Keratinocyte (primary cell): ENCODE measurements at regions not wholly inside any gene's neighbourhood (a gene's known extent, or its start where the extent isn't known, plus 50 kb on each side); places are given as distances from the start of the nearest gene placed in this dataset.
"Not testable (repeated sequence)": the region's sequence is repeated elsewhere in the genome, so short reads cannot be mapped to it uniquely, and the experiment has no call there.

Experiments used
- DNase-seq: peaks from one replicate; pipeline ENCODE4 v3.0.0-alpha.2; 2011; ENCODE audit warnings: low read depth, missing footprints, low spot score
- FAIRE-seq: peaks from 2 replicates; lab custom pipeline; 2011; peaks lifted over from hg19 to GRCh38; lab: Jason Lieb, UNC
- H2AFZ ChIP-seq: 2 replicates; pipeline ENCODE4 v1.6.0; 2012; ENCODE audit warnings: low read length, control low read depth, inconsistent platforms; ENCODE audit not compliant: control insufficient read depth
- H3K27ac ChIP-seq: 2 replicates; pipeline ENCODE4 v1.5.1; 2011; ENCODE audit warnings: low read length; ENCODE audit not compliant: control insufficient read depth, insufficient read depth
- H3K27me3 ChIP-seq: 3 replicates; pipeline ENCODE4 v1.6.0; 2011; ENCODE audit warnings: low read length; ENCODE audit not compliant: control insufficient read depth, insufficient read depth; ENCODE audit errors: extremely low read depth
- H3K36me3 ChIP-seq, 2 experiments: 2 replicates in 1 of 2; 3 replicates in 1 of 2; pipeline ENCODE4 v1.5.1; 2011; ENCODE audit warnings: low read length in 2 of 2, mild to moderate bottlenecking in 1 of 2; ENCODE audit not compliant: control insufficient read depth in 2 of 2, insufficient read depth in 2 of 2; ENCODE audit errors: extremely low read depth in 1 of 2
- H3K4me1 ChIP-seq: 3 replicates; pipeline ENCODE4 v1.5.1; 2011; ENCODE audit warnings: low read length; ENCODE audit not compliant: control insufficient read depth, insufficient read depth; ENCODE audit errors: extremely low read depth
- H3K4me2 ChIP-seq: 3 replicates; pipeline ENCODE4 v1.6.0; 2011; ENCODE audit warnings: low read depth, low read length; ENCODE audit not compliant: control insufficient read depth, insufficient read depth; ENCODE audit errors: extremely low read depth
- H3K4me3 ChIP-seq, 3 experiments: fragments of 200-600 bp in 1 of 3; sonication (generic) in 1 of 3; 2 replicates in 2 of 3; 3 replicates in 1 of 3; pipeline ENCODE4 v1.5.1; 2011 to 2016; ENCODE audit warnings: low read length in 3 of 3, mild to moderate bottlenecking in 3 of 3, control low read depth in 2 of 3, inconsistent platforms in 1 of 3, low read depth in 1 of 3, mixed read lengths in 1 of 3, mixed run types in 1 of 3, moderate library complexity in 1 of 3; ENCODE audit not compliant: control insufficient read depth in 2 of 3, insufficient read depth in 2 of 3; ENCODE audit errors: extremely low read depth in 1 of 3
- H3K79me2 ChIP-seq: 2 replicates; pipeline ENCODE4 v1.6.0; 2012; ENCODE audit warnings: low read length; ENCODE audit not compliant: control insufficient read depth, insufficient read depth
- H3K9ac ChIP-seq: 3 replicates; pipeline ENCODE4 v1.6.0; 2011; ENCODE audit warnings: low read length; ENCODE audit not compliant: control insufficient read depth, insufficient read depth; ENCODE audit errors: extremely low read depth
- H3K9me1 ChIP-seq: 3 replicates; pipeline ENCODE4 v1.6.0; 2011; ENCODE audit warnings: low read length; ENCODE audit not compliant: control insufficient read depth, insufficient read depth; ENCODE audit errors: extremely low read depth
- H3K9me3 ChIP-seq: 2 replicates; pipeline ENCODE4 v1.5.1; 2012; ENCODE audit warnings: low read depth, low read length; ENCODE audit not compliant: control insufficient read depth
- H4K20me1 ChIP-seq: 3 replicates; pipeline ENCODE4 v1.6.0; 2011; ENCODE audit warnings: low read length; ENCODE audit not compliant: control insufficient read depth, insufficient read depth; ENCODE audit errors: extremely low read depth
- EZH2 ChIP-seq: IDR thresholded peaks from one replicate; pipeline ENCODE4 v1.6.1; 2012; ENCODE audit warnings: inconsistent platforms, mild to moderate bottlenecking, low read length, moderate library complexity
- dilution Hi-C: fragments of 300-500 bp; cut with MboI; formaldehyde crosslinking; loops from one replicate; pipeline ENCODE4 v1.7.0; 2020; ENCODE audit warnings: low sequenced_read_pairs; ENCODE audit not compliant: extremely low pct_ligation_motif_present
- TF ChIP-seq, protein P1 (sequence below), 3 experiments: IDR thresholded peaks in 1 of 3; conservative IDR thresholded peaks in 1 of 3; optimal IDR thresholded peaks in 1 of 3; 2 replicates in 2 of 3; 3 replicates in 1 of 3; pipeline versions ENCODE3 to v1.5.1; 2011; ENCODE audit warnings: low read length in 3 of 3, mild to moderate bottlenecking in 3 of 3, moderate library complexity in 2 of 3, control low read depth in 1 of 3, inconsistent platforms in 1 of 3; ENCODE audit not compliant: insufficient read depth in 2 of 3; ENCODE audit errors: extremely low read depth in 1 of 3

DNA sequence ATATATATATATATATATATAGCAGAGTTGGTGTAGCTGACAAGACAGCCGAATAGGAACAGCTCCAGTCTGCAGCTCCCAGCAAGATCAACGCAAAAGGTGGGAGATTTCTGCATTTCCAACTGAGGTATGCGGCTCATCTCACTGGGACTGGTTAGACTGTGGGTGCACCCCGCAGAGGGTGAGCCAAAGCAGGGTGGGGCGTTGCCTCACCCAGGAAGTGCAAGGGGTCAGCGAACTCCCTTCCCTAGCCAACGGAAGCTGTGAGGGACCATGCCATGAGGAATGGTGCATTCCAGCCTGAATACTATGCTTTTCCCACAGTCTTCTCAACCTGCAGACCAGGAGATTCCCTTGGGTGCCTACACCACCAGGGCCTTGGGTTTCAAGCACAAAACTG lies 81.7 kb upstream of the ST3GAL6 start:
- dilution Hi-C loops = no loop called here
- Histone ChIP-seq H3K27ac (no peak overlapping the region), H3K27me3 (no peaks in the 10 kb centered on the region), H3K9me1 (no peaks in the 10 kb centered on the region), H3K9me3 (no peaks in the 10 kb centered on the region), H3K79me2 (no peaks in the 10 kb centered on the region), H4K20me1 (no peaks in the 10 kb centered on the region), H3K4me3 (no peak overlapping the region), H3K36me3 (no peaks in the 10 kb centered on the region), H3K4me1 (peaks cover 4% of the 10 kb centered on the region), H3K9ac (no peak overlapping the region), H3K4me2 (no peak overlapping the region), H2AFZ (no peak overlapping the region)
- TF ChIP-seq, protein P1, sequence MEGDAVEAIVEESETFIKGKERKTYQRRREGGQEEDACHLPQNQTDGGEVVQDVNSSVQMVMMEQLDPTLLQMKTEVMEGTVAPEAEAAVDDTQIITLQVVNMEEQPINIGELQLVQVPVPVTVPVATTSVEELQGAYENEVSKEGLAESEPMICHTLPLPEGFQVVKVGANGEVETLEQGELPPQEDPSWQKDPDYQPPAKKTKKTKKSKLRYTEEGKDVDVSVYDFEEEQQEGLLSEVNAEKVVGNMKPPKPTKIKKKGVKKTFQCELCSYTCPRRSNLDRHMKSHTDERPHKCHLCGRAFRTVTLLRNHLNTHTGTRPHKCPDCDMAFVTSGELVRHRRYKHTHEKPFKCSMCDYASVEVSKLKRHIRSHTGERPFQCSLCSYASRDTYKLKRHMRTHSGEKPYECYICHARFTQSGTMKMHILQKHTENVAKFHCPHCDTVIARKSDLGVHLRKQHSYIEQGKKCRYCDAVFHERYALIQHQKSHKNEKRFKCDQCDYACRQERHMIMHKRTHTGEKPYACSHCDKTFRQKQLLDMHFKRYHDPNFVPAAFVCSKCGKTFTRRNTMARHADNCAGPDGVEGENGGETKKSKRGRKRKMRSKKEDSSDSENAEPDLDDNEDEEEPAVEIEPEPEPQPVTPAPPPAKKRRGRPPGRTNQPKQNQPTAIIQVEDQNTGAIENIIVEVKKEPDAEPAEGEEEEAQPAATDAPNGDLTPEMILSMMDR (optimal IDR thresholded peaks at IDR 0.05 in 1 of 3, IDR thresholded peaks at IDR 0.05 in 1 of 3, conservative IDR thresholded peaks at IDR 0.05 in 1 of 3; ENCODE audit: extremely low read depth in 1 of 3, insufficient read depth in 2 of 3, low read length in 3 of 3) = no peak
- no peak for TF ChIP-seq EZH2
- FAIRE-seq = no peak
- DNase-seq = no peak

DNA sequence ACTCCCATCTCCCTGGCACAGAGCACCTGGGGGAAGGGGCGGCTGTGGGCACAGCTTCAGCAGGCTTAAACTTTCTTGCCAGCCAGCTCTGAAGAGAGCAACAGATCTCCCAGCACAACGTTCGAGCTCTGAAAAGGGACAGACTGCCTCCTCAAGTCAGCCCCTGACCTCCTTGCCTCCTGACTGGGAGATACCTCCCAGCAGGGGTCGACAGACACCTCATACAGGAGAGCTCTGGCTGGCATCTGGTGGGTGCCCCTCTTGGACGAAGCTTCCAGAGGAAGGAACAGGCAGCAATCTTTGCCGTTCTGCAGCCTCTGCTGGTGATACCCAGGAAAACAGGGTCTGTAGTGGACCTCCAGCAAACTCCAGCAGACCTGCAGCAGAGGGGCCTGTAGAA lies 80.7 kb upstream of the ST3GAL6 start:
- H3K9ac ChIP-seq, H3K9me3 ChIP-seq, dilution Hi-C loops, H2AFZ ChIP-seq, FAIRE-seq, H3K4me3 ChIP-seq, H3K27ac ChIP-seq, DNase-seq, H4K20me1 ChIP-seq, H3K4me2 ChIP-seq, H3K27me3 ChIP-seq, H3K79me2 ChIP-seq, H3K9me1 ChIP-seq, H3K4me1 ChIP-seq, H3K36me3 ChIP-seq: not testable (repeated sequence)

DNA sequence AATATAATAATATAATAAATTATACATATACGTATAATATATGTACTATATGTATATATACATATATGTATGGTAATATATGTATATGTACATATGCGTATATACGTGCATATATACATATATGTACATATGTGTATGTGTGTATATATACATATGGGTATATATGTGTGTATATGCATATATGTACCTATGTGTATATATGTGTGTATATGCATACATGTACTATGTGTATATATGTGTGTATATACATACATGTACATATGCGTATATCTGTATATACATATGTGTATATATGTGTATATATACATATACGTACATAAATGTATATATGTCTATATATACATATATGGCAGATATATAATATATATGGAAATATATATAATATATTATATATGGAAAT lies 74.8 kb upstream of the ST3GAL6 start:
- Histone ChIP-seq H3K79me2 (no peaks in the 10 kb centered on the region), H3K4me2 (no peak overlapping the region)
- no peak for FAIRE-seq

More for the DNA sequence above, 74.8 kb upstream of the ST3GAL6 start:
- Histone ChIP-seq H3K9me3 (no peaks in the 10 kb centered on the region), H3K9ac (no peak overlapping the region), H3K9me1 (no peaks in the 10 kb centered on the region), H2AFZ (no peak overlapping the region), H3K4me3 (no peak overlapping the region), H3K36me3 (no peaks in the 10 kb centered on the region), H4K20me1 (no peaks in the 10 kb centered on the region), H3K27ac (no peak overlapping the region), H3K27me3 (no peaks in the 10 kb centered on the region), H3K4me1 (no peaks in the 10 kb centered on the region)
- dilution Hi-C loops = no loop called here
- TF ChIP-seq, protein P1 (optimal IDR thresholded peaks at IDR 0.05 in 1 of 3, IDR thresholded peaks at IDR 0.05 in 1 of 3, conservative IDR thresholded peaks at IDR 0.05 in 1 of 3; ENCODE audit: extremely low read depth in 1 of 3, insufficient read depth in 2 of 3, low read length in 3 of 3) = no peak
- TF ChIP-seq EZH2 = no peak
- no peak for DNase-seq
